GM12891 (cell line): ENCODE measurements at regions not wholly inside any gene's neighbourhood (a gene's known extent, or its start where the extent isn't known, plus 50 kb on each side); places are given as distances from the start of the nearest gene placed in this dataset.

ENCODE experiments used
- DNase-seq: peaks from one replicate; pipeline ENCODE4 v3.0.0; 2011; ENCODE audit warnings: low spot score; ENCODE audit not compliant: insufficient read length
- FAIRE-seq: peaks from 2 replicates; lab custom pipeline; 2011; peaks lifted over from hg19 to GRCh38; lab: Jason Lieb, UNC
- PAX5 ChIP-seq: IDR thresholded peaks from 2 replicates; pipeline ENCODE4 v1.6.1; 2011; ENCODE audit warnings: low read length, moderate library complexity, mild to moderate bottlenecking; ENCODE audit not compliant: insufficient read depth, severe bottlenecking
- POLR2A ChIP-seq: IDR thresholded peaks from 2 replicates; pipeline ENCODE4 v1.6.1; 2011; ENCODE audit warnings: low read depth, low read length, control low read depth
- POLR2AphosphoS5 ChIP-seq: IDR thresholded peaks from 2 replicates; pipeline ENCODE4 v1.6.1; 2011; ENCODE audit warnings: low read depth, low read length, control low read depth
- POU2F2 ChIP-seq: IDR thresholded peaks from 2 replicates; pipeline ENCODE4 v1.6.1; 2011; ENCODE audit warnings: low read depth, mild to moderate bottlenecking, control low read depth, low read length, moderate library complexity
- SPI1 ChIP-seq: IDR thresholded peaks from 2 replicates; pipeline ENCODE4 v1.6.1; 2011; ENCODE audit warnings: low read depth, low read length, control low read depth
- TAF1 ChIP-seq: IDR thresholded peaks from 2 replicates; pipeline ENCODE4 v1.6.1; 2011; ENCODE audit warnings: low read depth, low read length, control low read depth

- DNase-seq, result no peak
- no peak for FAIRE-seq
- TF ChIP-seq POLR2AphosphoS5 (no peak), PAX5 (no peak), POU2F2 (no peak), POLR2A (no peak), TAF1 (no peak), SPI1 (no peak)
Observed at GRCh38 chr1:177848577-177848976, 121.3 kb downstream of the SEC16B start.

DNA sequence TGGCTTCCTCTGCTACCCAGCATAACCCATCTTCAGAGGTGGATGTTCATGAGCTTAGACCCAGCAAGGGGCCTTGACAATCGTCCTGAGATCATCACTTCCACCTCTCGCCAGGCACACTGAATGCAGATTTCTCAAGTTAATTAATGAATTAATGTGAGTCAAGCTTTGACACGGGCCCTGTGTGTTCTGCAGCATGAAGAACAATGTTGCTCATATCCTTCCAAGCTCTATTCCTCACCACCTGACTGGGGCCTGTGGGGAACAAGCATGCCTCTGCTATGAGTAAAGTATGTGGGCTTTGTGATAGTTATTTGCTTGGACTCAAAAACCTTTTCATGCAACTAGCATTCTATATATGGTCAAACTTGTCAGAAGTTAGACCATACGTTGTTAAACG is 122.0 kb downstream of the SEC16B start:
- DNase-seq (no peak), FAIRE-seq (no peak)
- TF ChIP-seq POLR2AphosphoS5, result no peak
- no peak for TF ChIP-seq POLR2A
- TF ChIP-seq POU2F2, result no peak
- no peak for TF ChIP-seq TAF1
- TF ChIP-seq PAX5, result no peak
- no peak for TF ChIP-seq SPI1

GRCh38 chr1:177838907-177839485 is 130.9 kb downstream of the SEC16B start:
- TF ChIP-seq SPI1 (no peak), POLR2AphosphoS5 (no peak), TAF1 (no peak), POLR2A (no peak)
- no peak for FAIRE-seq
- DNase-seq, result no peak

GRCh38 chr1:177833631-177834030 is 136.2 kb downstream of the SEC16B start:
- DNase-seq (no peak), FAIRE-seq (no peak)
- TF ChIP-seq POU2F2, result no peak
- no peak for TF ChIP-seq SPI1
- no peak for TF ChIP-seq POLR2A
- TF ChIP-seq POLR2AphosphoS5, result no peak
- no peak for TF ChIP-seq PAX5
- no peak for TF ChIP-seq TAF1

- TF ChIP-seq POLR2AphosphoS5 (no peak), TAF1 (no peak), SPI1 (no peak), POU2F2 (no peak), PAX5 (no peak), POLR2A (no peak)
- FAIRE-seq (no peak), DNase-seq (no peak)
Observed at GRCh38 chr1:177830531-177831135, 139.2 kb downstream of the SEC16B start.

- FAIRE-seq (no peak), DNase-seq (no peak)
- TF ChIP-seq TAF1 (no peak), POLR2AphosphoS5 (no peak), SPI1 (no peak), POLR2A (no peak), POU2F2 (no peak), PAX5 (no peak)
Observed at GRCh38 chr1:177825276-177825901, 144.5 kb downstream of the SEC16B start.

DNA sequence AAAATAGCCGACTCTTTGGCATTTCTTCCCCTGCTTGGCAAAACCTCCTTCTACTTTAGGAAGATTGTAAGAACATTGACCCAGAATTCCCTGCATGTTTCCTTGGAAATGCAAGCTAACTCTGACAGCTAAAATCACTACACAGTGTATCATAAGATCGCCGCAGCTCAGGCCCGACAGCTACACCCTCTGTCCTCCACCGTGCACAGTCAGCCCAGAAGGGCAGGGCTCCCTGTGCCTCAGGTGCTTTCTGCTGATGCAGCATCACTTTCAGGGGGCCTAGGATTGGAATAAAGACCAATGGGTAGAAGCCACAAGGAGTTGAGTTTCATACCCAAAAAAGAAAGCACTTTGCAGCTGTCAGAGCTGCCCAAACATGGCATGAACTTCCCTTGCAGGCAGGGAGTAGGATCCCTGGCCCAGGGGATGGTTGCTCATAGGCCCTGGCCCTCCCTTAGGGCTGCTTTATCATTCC is 145.3 kb downstream of the SEC16B start:
- FAIRE-seq, result no peak
- DNase-seq, result no peak
- TF ChIP-seq POU2F2 (no peak), TAF1 (no peak), PAX5 (no peak), SPI1 (no peak), POLR2AphosphoS5 (no peak), POLR2A (no peak)

- no peak for TF ChIP-seq POLR2A
- TF ChIP-seq POU2F2, result no peak
- TF ChIP-seq TAF1, result no peak
- no peak for TF ChIP-seq POLR2AphosphoS5
- TF ChIP-seq PAX5, result no peak
- TF ChIP-seq SPI1, result no peak
- no peak for FAIRE-seq
Observed at GRCh38 chr1:177820213-177820612, 149.6 kb downstream of the SEC16B start.

DNA sequence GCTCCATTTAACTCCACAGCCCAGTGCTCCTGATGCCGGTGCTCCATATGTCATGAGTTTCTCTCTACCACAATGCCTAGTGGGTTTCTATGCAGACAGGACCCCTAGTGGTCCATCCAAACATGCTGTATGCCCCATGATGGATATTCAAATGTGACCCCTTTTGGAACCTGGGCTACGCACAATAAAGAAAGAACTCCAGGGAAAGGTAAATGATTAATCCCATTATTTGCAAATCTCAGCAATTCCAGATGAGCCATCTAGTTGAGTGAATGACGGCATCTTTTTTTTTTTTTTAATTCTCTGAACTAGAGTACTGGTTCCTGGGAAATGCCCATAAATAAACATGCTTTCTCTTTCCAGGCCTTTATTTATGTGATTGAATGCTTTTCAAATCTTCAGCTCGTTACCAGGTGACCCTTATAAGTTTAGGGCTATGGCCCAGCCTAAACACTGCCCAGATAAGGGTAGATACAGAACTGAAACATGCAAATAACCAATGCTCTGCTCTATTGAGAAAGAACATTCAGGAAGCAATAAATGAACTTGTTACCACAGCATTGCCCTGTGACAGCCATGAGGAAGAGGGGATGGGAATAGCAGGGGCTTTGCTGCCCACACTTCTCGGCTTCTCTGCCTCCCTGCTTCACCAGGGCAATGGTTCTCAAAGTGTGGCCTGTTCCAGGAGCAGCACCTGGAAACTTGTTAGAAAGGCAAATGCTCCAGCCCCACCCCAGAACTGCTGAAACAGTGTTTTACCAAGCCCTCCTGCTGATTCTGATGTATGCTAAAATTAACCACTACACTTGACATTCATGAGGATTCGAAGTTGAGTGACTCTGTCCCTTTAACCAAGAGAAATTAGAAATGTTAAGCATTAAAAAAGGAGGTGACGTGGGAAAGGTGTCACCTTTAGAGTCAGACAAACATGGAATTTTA is 151.7 kb downstream of the SEC16B start:
- DNase-seq, result no peak
- FAIRE-seq, result no peak
- TF ChIP-seq SPI1 (peak; percentile 60), POLR2AphosphoS5 (no peak)

More at GRCh38 chr1:177820213-177820612, 149.6 kb downstream of the SEC16B start:
- no peak for DNase-seq

DNA sequence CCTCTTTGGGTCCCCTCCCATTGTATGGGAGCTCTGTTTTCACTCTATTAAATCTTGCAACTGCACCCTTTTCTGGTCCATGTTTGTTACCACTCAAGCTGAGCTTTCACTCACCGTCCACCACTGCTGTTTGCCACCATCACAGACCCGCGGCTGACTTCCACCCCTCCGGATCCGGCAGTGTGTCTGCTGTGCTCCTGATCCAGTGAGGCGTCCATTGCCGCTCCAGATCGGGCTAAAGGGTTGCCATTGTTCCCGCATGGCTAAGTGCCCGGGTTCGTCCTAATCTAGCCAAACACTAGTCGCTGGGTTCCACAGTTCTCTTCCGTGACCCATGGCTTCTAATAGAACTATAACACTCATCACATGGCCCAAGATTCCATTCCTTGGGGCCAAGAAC is 157.2 kb downstream of the SEC16B start:
- no peak for TF ChIP-seq SPI1
- TF ChIP-seq POU2F2, result no peak
- TF ChIP-seq POLR2AphosphoS5, result no peak
- TF ChIP-seq TAF1, result no peak
- TF ChIP-seq POLR2A, result no peak
- TF ChIP-seq PAX5, result no peak
- no peak for FAIRE-seq
- DNase-seq, result no peak
